ENCODE measurements at regions not wholly inside any gene's neighbourhood (a gene's known extent, or its start where the extent isn't known, plus 50 kb on each side); places are given as distances from the start of the nearest gene placed in this dataset.

DNA sequence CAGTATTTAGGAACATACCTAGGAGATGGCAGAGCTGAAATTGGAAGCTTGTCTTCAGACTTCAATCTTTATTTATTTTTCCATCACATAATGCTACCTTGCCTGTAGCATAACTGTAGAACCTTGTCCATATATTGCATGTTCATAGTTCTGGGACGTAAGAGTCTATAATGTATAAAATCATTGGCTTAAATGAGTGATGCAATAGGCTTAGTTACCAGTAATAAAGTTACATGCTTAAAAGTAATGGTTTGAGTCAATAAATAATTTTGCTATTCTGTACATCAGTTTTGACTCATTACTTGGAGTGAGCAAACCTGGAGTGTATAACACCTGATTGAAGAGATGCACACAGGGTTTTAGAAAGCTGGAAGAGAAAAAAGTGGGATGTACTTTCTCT is 229.3 kb downstream of the CDCA7 start:
- H2AFZ ChIP-seq (ENCODE audit: low read length) = no peak overlapping the region
- H3K79me2 ChIP-seq (ENCODE audit: control insufficient read depth in 1 of 2, insufficient read depth in 2 of 2, low read length in 2 of 2) = no peaks in the 10 kb centered on the region
- no peak overlapping the region for H3K9ac ChIP-seq (replicated peaks in 1 of 4; ENCODE audit: extremely low read depth in 1 of 4, low read depth in 3 of 4, low read length in 3 of 4)
- H3K4me3 ChIP-seq (ENCODE audit: extremely low read depth in 1 of 4, insufficient read depth in 2 of 4, low read depth in 3 of 4, low read length in 4 of 4) = no peak overlapping the region
- no peak overlapping the region for H2BK20ac ChIP-seq (ENCODE audit: low read length)
- H3K27ac ChIP-seq (ENCODE audit: low read depth, low read length) = no peak overlapping the region
- no peak overlapping the region for H2BK15ac ChIP-seq (ENCODE audit: low read length)
- TF ChIP-seq TEAD4 (IDR thresholded peaks at IDR 0.05; ENCODE audit: low read depth, low read length) (no peak), CHD1 (IDR thresholded peaks at IDR 0.05; ENCODE audit: low read depth, low read length) (no peak), CTBP2 (IDR thresholded peaks at IDR 0.05; ENCODE audit: borderline replicate concordance, insufficient read depth, insufficient read length, low read length) (no peak), RAD21 (IDR thresholded peaks at IDR 0.05 in 1 of 2, conservative IDR thresholded peaks at IDR 0.05 in 1 of 2; ENCODE audit: low read depth in 2 of 2, low read length in 2 of 2) (no peak), POLR2A (IDR thresholded peaks at IDR 0.05; ENCODE audit: control extremely low read depth in 1 of 2, low read depth in 2 of 2, low read length in 2 of 2) (no peak), MAFK (IDR thresholded peaks at IDR 0.05; ENCODE audit: low read depth, low read length) (no peak), YY1 (IDR thresholded peaks at IDR 0.05; ENCODE audit: low read depth, low read length) (no peak), SRF (IDR thresholded peaks at IDR 0.05; ENCODE audit: low read depth, low read length) (no peak), EGR1 (IDR thresholded peaks at IDR 0.05; ENCODE audit: borderline replicate concordance, low read depth, low read length) (no peak), POLR2AphosphoS5 (IDR thresholded peaks at IDR 0.05; ENCODE audit: low read depth, low read length) (no peak), BCL11A (IDR thresholded peaks at IDR 0.05; ENCODE audit: low read depth in 2 of 2, low read length in 2 of 2) (no peak), KDM1A (IDR thresholded peaks at IDR 0.05; ENCODE audit: borderline replicate concordance, low read length) (no peak), PHF8 (conservative IDR thresholded peaks at IDR 0.05; ENCODE audit: low read depth, low read length) (no peak), BRCA1 (IDR thresholded peaks at IDR 0.05; ENCODE audit: low read depth, low read length) (no peak), SIRT6 (IDR thresholded peaks at IDR 0.05; ENCODE audit: low read length) (no peak)
- no peak overlapping the region for H3K23ac ChIP-seq (ENCODE audit: insufficient read length)
- H2BK12ac ChIP-seq (ENCODE audit: low read depth, low read length) = no peak overlapping the region
- H2AK5ac ChIP-seq (ENCODE audit: low read depth, low read length) = no peak overlapping the region
- no peak overlapping the region for H3K4ac ChIP-seq (replicated peaks; ENCODE audit: insufficient read length, low read depth, low read length)
- ChIA-PET CTCF (ENCODE audit: partially characterized antibody) (interaction anchor here (1.5 kb wide), 1 partner anchor 16 kb away, joined by 3 read pairs; no protein-coding TSS in a partner anchor), POLR2A (ENCODE audit: partially characterized antibody) (no interaction called here)
- no peak overlapping the region for H2BK5ac ChIP-seq (ENCODE audit: low read depth, low read length)
- H4K91ac ChIP-seq (replicated peaks; ENCODE audit: insufficient read length, low read length) = no peak overlapping the region
- no peak overlapping the region for H2BK120ac ChIP-seq (replicated peaks; ENCODE audit: low read depth, low read length)
- no peaks in the 10 kb centered on the region for H3K27me3 ChIP-seq (replicated peaks in 1 of 4; ENCODE audit: control insufficient read depth in 3 of 4, extremely low read depth in 1 of 4, insufficient read depth in 3 of 4, low read length in 3 of 4)
- WGBS, 2 experiments (ENCODE audit: extremely low coverage in 1 of 2, insufficient coverage in 1 of 2, insufficient read length in 1 of 2, insufficient replicate concordance in 2 of 2, low coverage in 1 of 2, low lambda C conversion rate in 2 of 2, missing lambda C conversion rate in 1 of 2) = 90% methylated on average over 1 of the region's 1 CpG; no CpG with 5 or more reads in 1 of the 2 experiments
- no peaks in the 10 kb centered on the region for H3K36me3 ChIP-seq (ENCODE audit: control insufficient read depth in 2 of 4, insufficient read depth in 4 of 4, low read length in 3 of 4)
- H3K4me2 ChIP-seq (ENCODE audit: insufficient read depth in 1 of 2, low read depth in 2 of 2, low read length in 2 of 2) = no peak overlapping the region
- no peak for FAIRE-seq
- H4K8ac ChIP-seq (ENCODE audit: extremely low read depth, insufficient read depth, low read length) = no peak overlapping the region
- DNase-seq (ENCODE audit: low read depth in 1 of 2, low spot score in 2 of 2) = no peak
- no peaks in the 10 kb centered on the region for H3K9me3 ChIP-seq (ENCODE audit: insufficient read depth in 2 of 2, low read depth in 1 of 2, low read length in 1 of 2)
- H4K5ac ChIP-seq (ENCODE audit: insufficient read length, low read depth, low read length) = no peak overlapping the region
- H3K14ac ChIP-seq (ENCODE audit: insufficient read length) = no peak overlapping the region
- H3K23me2 ChIP-seq (ENCODE audit: low read depth, low read length) = no peaks in the 10 kb centered on the region
- H3K18ac ChIP-seq (ENCODE audit: extremely low read depth, low read length) = no peak overlapping the region
- H3K79me1 ChIP-seq (ENCODE audit: low read depth, low read length) = no peaks in the 10 kb centered on the region
- H3K56ac ChIP-seq (replicated peaks; ENCODE audit: insufficient read length, low read depth, low read length) = no peak overlapping the region
- no peaks in the 10 kb centered on the region for H3K4me1 ChIP-seq (replicated peaks in 1 of 4; ENCODE audit: control insufficient read depth in 3 of 4, insufficient read depth in 4 of 4, low read length in 3 of 4)
- no peaks in the 10 kb centered on the region for H4K20me1 ChIP-seq (replicated peaks in 1 of 2; ENCODE audit: control insufficient read depth in 1 of 2, insufficient read depth in 2 of 2, low read length in 2 of 2)
